Tibial nerve (tissue), 4 donors: ENCODE measurements at regions not wholly inside any gene's neighbourhood (a gene's known extent, or its start where the extent isn't known, plus 50 kb on each side); places are given as distances from the start of the nearest gene placed in this dataset.
A peak's percentile ranks its signal among the peaks of the same experiment; 100 is the strongest.

Source experiments
- DNase-seq, 2 donors: peaks; one replicate each; pipeline ENCODE4 v3.0.0-alpha.2; 2019; ENCODE audit warnings: low spot score in 2 of 2
- H3K27ac ChIP-seq, 4 donors: fragments of 200-600 bp; sonication (generic) in 3 of 4; one replicate each; pipeline ENCODE4 v1.5.1; 2017 to 2019; ENCODE audit warnings: mild to moderate bottlenecking in 1 of 4
- H3K27me3 ChIP-seq, 2 donors: fragments of 200-600 bp; sonication (generic) in 1 of 2; one replicate each; pipeline versions ENCODE4 v1.5.1 to v1.6.0; 2017 to 2019
- H3K36me3 ChIP-seq, 3 donors: fragments of 200-600 bp; sonication (generic); one replicate each; pipeline ENCODE4 v1.5.1; 2018 to 2019
- H3K4me1 ChIP-seq, 4 donors: fragments of 200-600 bp; sonication (generic) in 3 of 4; one replicate each; pipeline ENCODE4 v1.5.1; 2017 to 2019
- H3K4me3 ChIP-seq, 4 donors: fragments of 200-600 bp; sonication (generic) in 3 of 4; one replicate each; pipeline ENCODE4 v1.5.1; 2017 to 2019; ENCODE audit warnings: mild to moderate bottlenecking in 1 of 4, moderate library complexity in 1 of 4
- H3K9me3 ChIP-seq, 4 donors: fragments of 200-600 bp; sonication (generic) in 3 of 4; one replicate each; pipeline ENCODE4 v1.5.1; 2017 to 2019
- CTCF ChIP-seq, 5 experiments: fragments of 200-600 bp in 3 of 5; fragments of 450-650 bp in 2 of 5; sonication (generic) in 3 of 5; IDR thresholded peaks; one replicate each; pipeline ENCODE4 v1.5.1; 2016 to 2019; ENCODE audit warnings: antibody characterized with exemption in 5 of 5, mild to moderate bottlenecking in 3 of 5, moderate library complexity in 2 of 5
- EP300 ChIP-seq, 2 donors: sonication (generic); formaldehyde crosslinking; IDR thresholded peaks; one replicate each; pipeline ENCODE4 v1.6.1; 2017; ENCODE audit warnings: antibody characterized with exemption in 2 of 2, mild to moderate bottlenecking in 1 of 2
- POLR2A ChIP-seq, 2 donors: fragments of 450-650 bp; IDR thresholded peaks; one replicate each; pipeline ENCODE4 v1.6.1; 2017; ENCODE audit warnings: antibody characterized with exemption in 2 of 2, mild to moderate bottlenecking in 2 of 2, moderate library complexity in 2 of 2
- WGBS, 2 donors: methylation state at CpG; one replicate each; pipeline ENCODE4 v1.1.5; 2018; 5-methylcytosine and 5-hydroxymethylcytosine counted together

- no peak for TF ChIP-seq CTCF (IDR thresholded peaks at IDR 0.05)
- no peak overlapping the region for H3K4me3 ChIP-seq
- peaks cover 0 to 26% (median 0%) of the 10 kb centered on the region in 4 donors for H3K4me1 ChIP-seq
- H3K27me3 ChIP-seq = no peaks in the 10 kb centered on the region
- H3K36me3 ChIP-seq = no peaks in the 10 kb centered on the region
- no peak overlapping the region for H3K27ac ChIP-seq
- no peak for DNase-seq
- H3K9me3 ChIP-seq = no peaks in the 10 kb centered on the region
- WGBS, 2 donors = 96 to 100% methylated on average over 1 of the region's 1 CpG
Measured at GRCh38 chr6:150535818-150536220, 63.9 kb upstream of the PLEKHG1 start.

GRCh38 chr6:150536835-150537234, 62.9 kb upstream of the PLEKHG1 start:
- H3K27ac ChIP-seq = peak overlapping the region in 2 of 4 donors; percentile 15 to 20
- peaks cover 0 to 32% (median 2%) of the 10 kb centered on the region in 4 donors for H3K4me1 ChIP-seq
- WGBS, 2 donors = 53 to 56% methylated on average over 4 of the region's 4 CpGs
- H3K4me3 ChIP-seq = no peak overlapping the region
- no peak for TF ChIP-seq CTCF (IDR thresholded peaks at IDR 0.05)
- TF ChIP-seq POLR2A (IDR thresholded peaks at IDR 0.05) = no peak
- TF ChIP-seq EP300 (IDR thresholded peaks at IDR 0.05) = no peak
- no peaks in the 10 kb centered on the region for H3K9me3 ChIP-seq
- H3K27me3 ChIP-seq = no peaks in the 10 kb centered on the region
- no peaks in the 10 kb centered on the region for H3K36me3 ChIP-seq
- no peak for DNase-seq

GRCh38 chr6:150537491-150537890, 62.2 kb upstream of the PLEKHG1 start:
- no peak for DNase-seq
- 28 to 37% methylated on average over 4 of the region's 4 CpGs for WGBS, 2 donors
- H3K27me3 ChIP-seq = no peaks in the 10 kb centered on the region
- H3K4me1 ChIP-seq = peaks cover 0 to 37% (median 5%) of the 10 kb centered on the region in 4 donors
- H3K27ac ChIP-seq = peak overlapping the region in 2 of 4 donors; percentile 15 to 20
- no peaks in the 10 kb centered on the region for H3K36me3 ChIP-seq
- no peak overlapping the region for H3K4me3 ChIP-seq
- H3K9me3 ChIP-seq = no peaks in the 10 kb centered on the region
- no peak for TF ChIP-seq POLR2A (IDR thresholded peaks at IDR 0.05)
- no peak for TF ChIP-seq CTCF (IDR thresholded peaks at IDR 0.05)
- TF ChIP-seq EP300 (IDR thresholded peaks at IDR 0.05) = no peak

- 3 to 38% methylated on average over 1 of the region's 1 CpG for WGBS, 2 donors
- peak in 1 of 2 donors; percentile 53 for DNase-seq
- peak overlapping the region in 2 of 4 donors; percentile 15 to 20 for H3K27ac ChIP-seq
Measured at GRCh38 chr6:150537893-150538292, 61.8 kb upstream of the PLEKHG1 start.

GRCh38 chr6:150539111-150539510, 60.6 kb upstream of the PLEKHG1 start:
- no peak for DNase-seq
- Histone ChIP-seq H3K27me3 (no peaks in the 10 kb centered on the region), H3K27ac (no peak overlapping the region), H3K4me1 (peaks cover 0 to 37% (median 6%) of the 10 kb centered on the region in 4 donors), H3K9me3 (no peaks in the 10 kb centered on the region), H3K36me3 (no peaks in the 10 kb centered on the region), H3K4me3 (no peak overlapping the region)
- 91 to 95% methylated on average over 2 of the region's 2 CpGs for WGBS, 2 donors
- TF ChIP-seq EP300 (IDR thresholded peaks at IDR 0.05) (no peak), CTCF (IDR thresholded peaks at IDR 0.05) (no peak), POLR2A (IDR thresholded peaks at IDR 0.05) (no peak)

More at GRCh38 chr6:150537893-150538292, 61.8 kb upstream of the PLEKHG1 start:
- Histone ChIP-seq H3K36me3 (no peaks in the 10 kb centered on the region), H3K4me3 (no peak overlapping the region), H3K27me3 (no peaks in the 10 kb centered on the region), H3K9me3 (no peaks in the 10 kb centered on the region), H3K4me1 (peaks cover 0 to 37% (median 6%) of the 10 kb centered on the region in 4 donors)
- peak in 1 of 2 donors; percentile 63 for TF ChIP-seq EP300 (IDR thresholded peaks at IDR 0.05)
- no peak for TF ChIP-seq CTCF (IDR thresholded peaks at IDR 0.05)
